ENCODE measurements at regions not wholly inside any gene's neighbourhood (a gene's known extent, or its start where the extent isn't known, plus 50 kb on each side); places are given as distances from the start of the nearest gene placed in this dataset.

GRCh38 chr3:126289096-126289495 is 68.1 kb downstream of the KLF15 start:
- no peak for TF ChIP-seq JUND (IDR thresholded peaks at IDR 0.05)
- TF ChIP-seq CTCF (IDR thresholded peaks at IDR 0.05; ENCODE audit: low read depth, low read length, missing input control): no peak
- TF ChIP-seq RAD21 (IDR thresholded peaks at IDR 0.05): no peak
- no peak for TF ChIP-seq FOXA1 (IDR thresholded peaks at IDR 0.05)
- no peak for TF ChIP-seq REST (IDR thresholded peaks at IDR 0.05)
